HG03095 (cell line): ENCODE measurements at regions not wholly inside any gene's neighbourhood (a gene's known extent, or its start where the extent isn't known, plus 50 kb on each side); places are given as distances from the start of the nearest gene placed in this dataset.

Experiments
- ATAC-seq: cut with Tn5 transposase; IDR thresholded peaks from one replicate; pipeline ENCODE4 v1.9.1; 2021; ENCODE audit warnings: moderate library complexity; ENCODE audit not compliant: unreplicated experiment

DNA sequence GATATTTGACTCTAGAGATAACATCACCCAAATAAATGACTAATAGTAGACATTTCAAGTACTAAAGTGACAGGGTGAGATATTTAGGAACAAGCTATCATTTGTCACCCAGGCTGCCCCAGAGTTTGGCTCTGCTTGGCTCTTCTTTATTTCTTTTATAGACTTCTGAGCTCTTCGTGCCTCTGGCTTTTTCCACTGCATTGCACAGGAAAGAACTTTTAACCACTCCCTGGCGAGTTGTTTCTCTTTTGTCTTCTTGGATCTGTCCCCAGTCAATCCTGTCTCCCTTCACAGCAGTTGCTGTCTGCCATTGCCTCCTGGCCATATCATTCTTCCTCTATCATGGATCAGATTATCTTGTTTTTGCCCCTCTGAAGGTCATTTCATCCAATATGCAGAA lies 339.2 kb upstream of the DCBLD2 start:
- no peak for ATAC-seq

DNA sequence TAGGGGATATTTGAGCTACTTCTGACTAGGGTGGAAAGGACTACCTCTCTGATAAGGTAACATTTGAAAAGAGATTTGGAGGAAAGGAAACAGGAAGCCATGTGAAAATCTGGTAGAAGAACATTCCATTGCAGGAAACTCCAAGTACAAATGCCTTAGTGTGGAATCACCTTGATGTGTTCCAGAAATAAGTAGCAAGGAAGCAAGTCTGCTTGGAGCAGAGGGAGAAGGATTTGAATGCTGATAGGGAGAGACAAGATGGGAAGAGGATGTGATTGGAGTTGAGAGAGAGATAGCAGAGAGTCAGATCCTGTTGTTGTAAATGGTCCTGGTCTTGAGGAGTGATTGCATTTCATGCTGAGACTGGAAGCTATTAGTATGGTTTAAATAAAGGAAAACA lies 335.1 kb upstream of the DCBLD2 start:
- ATAC-seq = no peak

DNA sequence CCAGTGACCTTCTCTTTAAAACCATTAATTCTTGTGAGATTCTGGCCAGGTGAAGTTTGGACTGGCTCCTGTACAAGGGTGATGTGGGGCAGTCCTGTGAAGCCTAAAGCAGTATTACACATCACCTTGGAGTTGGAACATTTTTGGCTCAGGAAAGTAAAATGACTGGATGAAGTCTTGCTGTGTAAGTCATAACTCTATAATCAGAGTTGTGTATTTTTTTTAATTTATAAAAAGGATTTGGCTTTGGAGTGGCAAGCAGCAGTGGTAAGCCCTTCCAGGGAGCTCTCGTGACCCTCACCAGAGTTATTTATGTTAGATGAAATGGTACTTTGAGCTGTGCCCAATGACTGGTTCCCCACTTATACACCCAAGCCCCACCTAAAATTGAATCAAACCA lies 331.2 kb upstream of the DCBLD2 start:
- ATAC-seq = no peak

DNA sequence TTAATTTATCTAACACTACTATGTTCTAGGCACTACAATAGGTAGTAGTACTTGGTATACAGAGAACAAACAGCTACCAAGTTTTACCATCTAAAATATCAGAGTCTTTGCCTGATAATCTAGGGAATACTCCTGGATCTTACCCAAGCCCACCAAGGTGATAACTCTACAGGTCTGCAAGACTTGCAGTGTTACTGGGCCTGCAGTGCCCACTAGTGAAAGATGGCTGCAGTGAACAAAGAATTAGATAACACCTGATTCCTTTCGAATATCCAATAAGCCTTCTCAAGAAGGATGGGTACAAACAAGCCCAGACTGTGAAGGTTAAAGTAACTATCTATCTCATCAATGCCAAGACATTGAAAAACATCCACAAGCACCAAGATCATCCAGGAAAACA lies 317.0 kb upstream of the DCBLD2 start:
- ATAC-seq = no peak

DNA sequence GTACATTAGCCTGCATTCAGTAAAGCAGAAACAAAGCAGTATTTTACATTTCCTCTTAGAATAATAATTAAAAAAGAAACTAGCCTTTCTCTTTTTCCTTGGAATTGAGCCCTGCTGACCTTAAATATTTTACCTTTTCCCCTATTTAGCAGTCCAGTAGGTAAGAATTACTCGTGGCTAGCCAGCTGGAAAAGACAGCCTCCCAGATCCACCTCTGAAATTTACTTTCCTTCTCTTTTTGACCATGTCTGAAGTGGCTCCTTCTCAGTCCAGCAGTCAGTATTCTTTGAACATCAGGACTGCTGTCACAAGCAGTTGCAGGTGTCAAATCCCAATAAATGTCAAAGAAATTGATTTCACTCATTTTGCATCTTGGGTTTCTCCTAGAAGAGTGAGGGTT lies 311.5 kb upstream of the DCBLD2 start:
- no peak for ATAC-seq

DNA sequence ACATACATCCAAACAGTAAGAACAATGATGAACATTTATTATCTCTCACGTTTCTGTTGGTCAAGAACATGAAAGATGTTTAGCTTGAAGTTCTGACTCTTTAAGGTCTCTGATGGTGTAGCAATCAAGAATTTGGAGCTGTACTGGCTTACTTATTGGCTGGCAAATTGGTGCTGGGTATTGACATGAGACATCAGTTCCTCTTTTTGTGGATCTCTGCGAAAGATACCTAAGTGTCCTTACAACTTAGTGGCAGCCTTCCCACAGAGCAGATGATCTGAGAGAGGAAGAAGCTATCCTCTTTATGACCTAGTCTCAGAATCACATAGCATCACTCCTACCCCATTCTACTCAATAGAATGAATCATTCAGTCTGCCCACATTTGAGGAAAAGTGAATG lies 309.8 kb upstream of the DCBLD2 start:
- ATAC-seq = no peak

DNA sequence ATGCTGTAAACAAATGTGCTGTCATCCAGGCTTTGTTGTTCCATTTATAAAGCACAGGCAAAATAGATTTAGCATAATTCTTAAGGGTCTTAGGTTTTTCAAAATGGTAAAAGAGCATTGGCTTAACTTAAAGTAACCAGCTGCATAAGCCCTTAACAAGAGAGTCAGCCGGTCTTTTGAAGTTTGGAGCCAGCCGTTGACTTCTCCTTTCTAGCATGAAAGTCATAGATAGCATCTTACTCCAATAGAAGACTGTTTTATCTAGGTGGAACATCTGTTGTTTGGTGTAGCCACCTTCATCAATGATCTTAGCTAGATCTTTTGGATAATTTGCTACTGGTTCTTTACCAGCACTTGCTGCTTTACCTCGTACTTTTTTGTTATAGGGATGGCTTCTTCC lies 297.5 kb upstream of the DCBLD2 start:
- ATAC-seq = no peak

DNA sequence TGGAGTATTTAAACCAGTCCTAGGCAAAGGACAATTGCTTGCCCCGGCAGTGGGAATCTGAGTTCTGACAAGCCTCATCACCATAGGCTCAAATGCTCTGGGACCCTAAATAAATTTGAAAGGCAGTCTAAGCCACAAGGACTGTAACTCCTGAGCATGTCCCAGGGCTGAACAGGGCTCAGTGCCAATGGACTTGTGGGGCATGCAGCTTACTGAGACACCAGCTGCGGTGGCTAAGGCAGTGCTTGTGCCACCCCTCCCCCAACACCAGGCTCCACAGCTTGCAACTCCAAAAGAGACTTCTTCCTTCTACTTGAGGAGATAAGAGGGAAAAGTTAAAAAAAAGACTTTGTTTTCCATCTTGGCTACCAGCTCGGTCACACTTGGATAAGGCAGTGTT lies 289.7 kb upstream of the DCBLD2 start:
- no peak for ATAC-seq

DNA sequence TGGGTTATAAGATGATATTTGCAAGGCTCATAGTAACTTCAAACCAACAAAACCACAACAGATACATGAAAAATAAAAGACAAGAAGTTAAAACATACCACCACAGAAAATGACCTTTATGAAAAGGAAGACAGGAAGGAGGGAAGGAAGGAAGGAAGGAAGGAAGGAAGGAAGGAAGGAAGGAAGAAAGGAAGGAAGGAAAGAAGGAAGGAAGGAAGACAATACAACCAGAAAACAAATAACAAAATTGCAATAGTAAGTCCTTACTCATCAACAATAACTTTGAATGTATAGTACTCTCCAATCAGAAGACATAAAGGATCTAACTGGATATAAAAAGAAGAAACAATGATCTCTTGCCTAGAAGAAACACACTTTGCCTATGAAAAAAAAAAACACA lies 287.4 kb upstream of the DCBLD2 start:
- no peak for ATAC-seq

DNA sequence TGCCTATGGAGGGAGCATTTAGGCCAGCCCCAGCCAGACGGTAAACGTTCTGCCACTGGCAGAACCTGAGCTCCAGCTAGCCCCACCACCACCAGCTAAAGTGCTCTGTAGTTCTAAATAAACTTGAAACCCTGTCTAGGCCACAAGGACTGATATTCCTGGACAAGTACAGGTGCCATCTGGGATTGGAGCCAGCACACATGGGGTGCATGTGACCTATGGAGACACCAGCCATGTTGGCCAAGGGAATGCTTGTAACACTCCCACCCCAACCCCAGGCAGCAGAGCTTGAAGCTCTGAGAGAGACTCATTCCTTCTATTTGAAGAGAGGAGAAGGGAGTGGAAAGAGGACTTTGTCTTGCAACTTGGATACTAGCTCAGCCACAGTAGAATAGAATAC lies 284.5 kb upstream of the DCBLD2 start:
- no peak for ATAC-seq

DNA sequence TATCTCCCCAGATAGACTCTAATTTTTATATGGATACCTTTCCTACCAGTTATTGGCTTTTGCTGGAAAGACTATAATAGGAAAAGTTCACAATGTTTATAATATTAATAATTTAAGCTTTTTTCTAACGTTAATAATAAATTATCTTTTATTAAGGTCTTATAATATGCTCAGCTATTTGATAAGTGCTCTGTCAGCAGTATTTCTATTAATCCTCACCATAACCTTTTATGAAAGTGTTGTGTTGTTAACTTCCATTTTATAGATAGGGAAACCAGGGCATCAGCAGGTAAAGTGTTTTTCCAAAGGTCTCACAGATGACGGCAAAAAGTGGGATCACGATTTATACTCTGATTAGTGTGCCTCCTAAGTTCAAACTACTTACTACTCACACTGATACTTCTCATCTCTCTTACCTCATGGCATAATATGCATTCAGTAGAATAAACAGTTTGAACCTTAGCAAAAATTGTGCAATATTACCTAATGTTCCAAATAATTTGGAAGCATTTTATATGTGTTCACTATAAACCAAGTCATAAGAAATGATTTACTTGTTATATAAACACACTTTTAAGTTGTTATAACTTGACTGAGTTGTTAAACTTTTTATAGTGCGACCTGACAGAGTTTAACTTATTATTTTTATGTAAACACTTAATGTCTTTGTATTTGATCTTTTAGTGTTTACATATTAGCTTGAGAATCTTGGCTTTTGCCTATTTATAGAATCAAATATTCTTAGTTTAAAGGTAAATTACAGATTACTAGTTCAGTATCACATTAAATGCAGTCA lies 274.9 kb upstream of the DCBLD2 start:
- no peak for ATAC-seq

DNA sequence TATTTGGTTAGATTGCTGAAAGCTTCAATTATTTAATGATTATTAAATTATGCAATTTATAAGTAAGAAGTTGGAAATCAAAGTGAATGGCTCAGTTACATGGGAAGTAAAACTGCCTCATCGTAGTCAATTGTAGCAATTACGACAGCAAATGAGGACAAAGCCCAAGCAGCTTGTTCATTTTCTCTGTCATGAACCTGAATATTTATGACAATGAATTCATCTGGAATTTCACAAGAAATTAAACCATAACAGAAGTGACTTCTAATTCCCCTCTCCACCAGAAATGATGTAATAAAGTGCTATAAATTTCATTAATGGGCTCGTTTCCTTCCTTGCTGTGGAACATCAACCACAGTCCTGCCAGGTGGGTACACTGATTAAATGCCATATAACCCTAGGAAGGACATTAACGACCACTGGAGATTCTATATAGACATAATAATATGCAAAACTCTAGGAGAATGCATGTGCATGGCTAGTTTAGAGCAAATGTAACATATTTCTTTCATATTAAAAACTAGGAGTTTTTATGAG lies 273.8 kb upstream of the DCBLD2 start:
- no peak for ATAC-seq

DNA sequence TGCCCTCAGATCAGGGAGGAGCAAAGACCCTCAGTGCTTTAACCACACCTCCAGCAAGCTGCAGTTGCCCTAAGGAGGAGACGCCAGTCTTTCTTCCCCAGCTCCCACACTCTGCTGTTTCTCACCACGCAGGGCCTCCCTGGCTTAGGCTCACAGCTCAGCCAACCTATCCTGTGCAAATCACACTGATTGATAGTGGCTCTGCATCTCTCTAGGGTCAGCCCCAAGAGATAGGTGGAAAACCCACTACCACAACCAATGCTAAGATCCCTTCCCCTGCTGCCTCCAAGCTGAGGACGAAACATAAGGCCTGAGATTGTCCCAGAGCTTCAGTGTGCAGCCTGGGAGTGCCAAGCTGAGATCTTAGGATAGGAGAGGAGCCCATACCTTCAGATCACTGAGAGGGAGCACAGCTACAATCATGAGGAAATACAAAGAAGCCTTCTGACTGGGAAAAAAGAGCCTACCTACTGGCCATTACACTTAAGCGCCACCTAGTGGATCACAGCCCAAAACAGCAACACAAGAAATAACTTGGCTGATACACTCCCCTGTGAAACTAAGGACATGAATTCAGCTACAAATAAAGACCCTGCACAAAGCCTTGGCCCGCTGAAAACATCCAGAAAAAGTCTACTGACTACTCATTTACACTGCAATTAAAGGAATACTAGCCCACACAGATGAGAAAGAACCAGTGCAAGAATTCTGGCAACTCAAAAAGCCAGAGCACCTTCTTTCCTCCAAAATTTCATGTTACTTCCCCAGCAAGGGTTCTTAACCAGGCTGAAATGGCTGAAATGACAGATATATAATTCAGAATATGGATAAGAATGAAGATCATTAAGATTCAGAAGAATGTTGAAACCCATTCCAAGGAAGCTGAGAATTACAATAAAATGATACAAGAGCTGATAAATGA lies 271.5 kb upstream of the DCBLD2 start:
- ATAC-seq = peak; percentile 76

DNA sequence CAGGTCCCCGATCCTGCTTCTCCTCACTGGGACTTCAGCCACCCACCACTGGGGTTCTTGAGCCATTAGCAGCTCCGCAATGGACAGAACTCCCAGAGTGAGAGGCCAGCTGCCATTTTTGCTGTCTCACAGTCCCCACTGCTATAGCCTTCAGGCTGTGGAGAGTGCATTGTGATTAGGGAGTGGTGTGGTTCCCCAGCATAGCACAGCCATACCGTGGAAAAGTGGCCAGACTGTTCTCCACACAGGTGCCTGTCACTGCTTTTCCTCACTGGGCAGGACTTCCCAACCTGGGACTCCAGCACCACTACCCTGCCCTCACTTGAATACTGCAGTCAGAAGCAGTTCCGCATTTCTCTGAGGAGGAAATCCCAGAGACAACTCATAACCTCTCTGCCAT lies 270.3 kb upstream of the DCBLD2 start:
- ATAC-seq = no peak

DNA sequence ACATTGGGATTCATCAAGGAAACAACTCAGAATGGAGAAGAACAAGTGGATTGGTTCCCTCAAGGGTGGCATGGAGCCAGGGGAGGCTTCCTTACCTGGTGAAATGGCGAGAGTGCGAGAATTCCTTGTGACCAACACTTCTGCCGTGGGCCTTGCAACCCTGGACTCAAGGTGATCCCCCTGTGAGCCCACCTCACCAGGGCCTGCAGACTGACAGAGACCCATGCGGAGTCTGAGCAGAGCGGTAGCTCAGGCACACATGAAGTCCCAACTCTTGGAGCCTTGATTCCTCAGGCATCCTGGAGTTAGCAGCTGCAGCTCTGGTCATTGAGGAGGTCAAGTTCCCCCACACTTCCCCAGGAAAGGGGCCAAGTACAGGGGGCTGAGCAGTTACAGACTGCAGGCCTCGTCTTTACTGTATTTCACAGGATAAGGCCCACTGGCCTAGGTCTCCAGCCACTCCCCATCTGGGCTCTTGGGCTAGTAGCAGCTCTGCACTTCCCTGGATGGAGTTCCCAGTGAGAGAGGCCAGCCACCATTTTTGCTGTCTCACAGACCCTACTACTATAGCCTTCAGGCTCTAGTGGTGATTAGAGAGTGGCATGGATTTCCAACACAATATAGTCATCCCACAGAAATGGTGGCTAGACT lies 269.5 kb upstream of the DCBLD2 start:
- ATAC-seq = no peak

DNA sequence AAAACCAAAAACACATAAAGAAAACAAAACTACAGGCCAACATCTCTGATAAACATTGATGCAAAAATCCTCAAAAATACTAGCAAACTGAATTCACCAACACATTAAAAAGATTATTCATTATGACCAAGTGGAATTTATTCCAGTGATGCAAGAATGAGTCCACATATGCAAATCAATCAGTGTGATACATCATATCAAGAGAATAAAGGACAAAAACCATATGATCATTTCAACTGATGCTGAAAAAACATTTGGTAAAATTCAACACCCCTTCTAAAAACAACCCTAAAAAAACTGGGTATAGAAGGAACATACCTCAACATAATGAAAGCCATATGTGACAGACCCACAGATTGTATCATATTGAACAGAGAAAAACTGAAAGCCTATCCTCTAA lies 265.6 kb upstream of the DCBLD2 start:
- ATAC-seq = no peak

DNA sequence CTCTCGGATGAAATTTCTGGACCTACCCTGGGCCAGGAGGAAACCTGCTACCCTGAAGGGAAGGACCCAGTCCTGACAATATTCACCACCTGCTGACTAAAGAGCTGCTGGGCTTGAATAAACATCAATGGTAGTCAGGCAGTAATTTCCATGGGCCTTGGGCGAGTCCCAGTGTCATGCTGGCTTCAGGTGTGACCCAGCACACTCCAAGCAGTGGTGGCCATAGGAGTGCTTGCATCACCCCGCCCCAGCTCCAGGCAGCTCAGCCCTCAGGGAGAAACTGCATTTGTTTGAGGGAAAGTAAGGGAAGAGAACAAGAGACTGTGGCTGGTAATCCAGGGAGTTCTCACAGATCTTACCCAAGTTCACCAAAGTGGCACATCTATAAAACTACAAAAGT lies 261.8 kb upstream of the DCBLD2 start:
- no peak for ATAC-seq

DNA sequence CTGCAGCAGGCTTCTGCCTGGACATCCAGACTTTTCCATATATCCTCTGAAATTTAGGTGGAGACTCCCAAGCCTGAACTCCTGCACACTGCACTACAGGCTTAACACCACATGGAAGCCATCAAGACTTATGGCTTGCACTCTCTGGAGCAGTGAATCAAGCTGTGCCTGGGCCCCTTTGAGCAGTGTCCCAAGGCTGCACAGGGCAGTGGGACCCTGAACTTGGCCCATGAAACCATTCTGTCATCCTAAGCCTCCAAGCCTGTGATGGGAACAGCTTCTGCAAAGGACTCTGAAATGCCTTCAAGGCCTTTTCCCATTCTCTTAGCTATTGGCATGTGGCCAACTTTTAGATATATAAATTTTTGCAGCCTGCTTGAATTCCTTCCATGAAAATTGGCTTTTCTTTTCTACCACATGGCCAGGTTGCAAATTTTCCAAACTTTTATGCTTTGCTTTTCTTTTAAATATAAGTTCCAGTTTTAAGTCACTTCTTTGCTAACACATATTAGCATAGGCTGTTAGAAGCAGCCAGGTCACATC lies 257.8 kb upstream of the DCBLD2 start:
- ATAC-seq = no peak

DNA sequence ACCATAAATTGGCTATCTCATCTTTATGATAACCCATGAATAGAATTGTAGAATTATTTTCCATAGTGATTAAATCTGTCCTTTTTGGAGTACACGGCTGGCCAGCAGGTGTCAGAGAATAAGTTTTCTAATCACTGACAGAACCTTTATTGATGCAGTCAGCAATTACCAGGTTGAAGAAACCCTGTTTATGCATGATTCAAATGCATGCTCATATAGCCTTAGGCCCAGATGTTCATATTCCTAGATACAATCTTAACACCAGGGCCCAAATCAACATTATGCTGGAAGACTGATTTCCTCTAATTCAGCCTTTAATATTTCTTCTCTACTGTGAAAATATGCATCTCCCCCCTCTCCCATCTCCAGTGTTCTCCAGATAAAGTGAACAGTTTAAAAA lies 243.5 kb upstream of the DCBLD2 start:
- ATAC-seq = no peak

DNA sequence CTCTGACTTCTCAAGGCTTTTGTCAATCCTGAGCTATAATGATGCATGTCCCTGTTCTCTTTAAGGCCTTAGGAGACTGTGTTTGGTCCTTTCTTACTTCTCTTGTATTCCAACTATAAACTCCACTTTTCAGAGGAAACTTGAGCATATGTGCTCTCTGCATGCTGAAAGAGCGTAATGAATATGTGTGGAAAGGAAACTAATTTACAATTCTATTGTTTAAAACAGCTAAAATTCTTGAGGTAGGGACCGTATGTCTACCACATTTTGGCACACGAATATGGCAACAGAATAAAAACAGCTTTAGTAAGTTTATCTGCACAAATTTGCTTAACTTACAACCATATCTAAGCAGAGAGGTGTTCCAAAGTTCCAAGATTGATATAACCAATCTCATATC lies 242.0 kb upstream of the DCBLD2 start:
- no peak for ATAC-seq

DNA sequence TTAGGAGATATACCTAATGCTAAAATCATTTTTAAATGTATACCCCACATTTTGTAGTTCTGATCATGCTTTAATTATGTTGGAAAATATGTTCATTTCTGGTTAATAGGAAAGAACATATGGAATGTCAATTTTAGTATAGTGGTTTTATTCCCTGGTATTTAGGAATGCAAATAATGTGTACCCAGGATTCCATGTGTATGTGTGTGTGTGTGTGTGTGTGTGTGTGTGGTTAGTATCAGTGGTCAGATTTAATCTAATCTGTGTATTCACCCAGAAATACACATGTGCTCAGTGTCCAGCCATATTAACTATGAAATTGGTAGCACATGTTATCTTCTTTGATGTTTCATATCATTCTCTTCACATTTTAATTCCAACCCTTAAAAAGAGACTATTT lies 233.5 kb upstream of the DCBLD2 start:
- ATAC-seq = no peak
